ENCODE measurements at regions not wholly inside any gene's neighbourhood (a gene's known extent, or its start where the extent isn't known, plus 50 kb on each side); places are given as distances from the start of the nearest gene placed in this dataset.
"Not testable (repeated sequence)": the region's sequence is repeated elsewhere in the genome, so short reads cannot be mapped to it uniquely, and the experiment has no call there.

- TF ChIP-seq CTCF (IDR thresholded peaks at IDR 0.05; ENCODE audit: control insufficient read depth, insufficient read depth, low read depth, low read length, missing control alignments), result no peak
- no peak for DNase-seq (ENCODE audit: low read depth)
- no peak overlapping the region for H3K4me3 ChIP-seq (ENCODE audit: control insufficient read depth, low read depth, low read length)
These were observed 199.4 kb upstream of the COL11A1 start for GRCh38 chr1:103307751-103308150.

- TF ChIP-seq CTCF (IDR thresholded peaks at IDR 0.05; ENCODE audit: control insufficient read depth, insufficient read depth, low read depth, low read length, missing control alignments), result no peak
- H3K4me3 ChIP-seq (ENCODE audit: control insufficient read depth, low read depth, low read length), result no peak overlapping the region
- DNase-seq (ENCODE audit: low read depth), result no peak
These were observed 175.7 kb upstream of the COL11A1 start for GRCh38 chr1:103283841-103284669.

- DNase-seq (ENCODE audit: low read depth), result no peak
- no peak overlapping the region for H3K4me3 ChIP-seq (ENCODE audit: control insufficient read depth, low read depth, low read length)
- TF ChIP-seq CTCF (IDR thresholded peaks at IDR 0.05; ENCODE audit: control insufficient read depth, insufficient read depth, low read depth, low read length, missing control alignments), result no peak
These were observed 175.0 kb upstream of the COL11A1 start for GRCh38 chr1:103283371-103283770.

- no peak for DNase-seq (ENCODE audit: low read depth)
- H3K4me3 ChIP-seq (ENCODE audit: control insufficient read depth, low read depth, low read length), result no peak overlapping the region
- no peak for TF ChIP-seq CTCF (IDR thresholded peaks at IDR 0.05; ENCODE audit: control insufficient read depth, insufficient read depth, low read depth, low read length, missing control alignments)
These were observed 167.4 kb upstream of the COL11A1 start for GRCh38 chr1:103275725-103276124.

GRCh38 chr1:103274886-103275285, 166.6 kb upstream of the COL11A1 start:
- no peak for DNase-seq (ENCODE audit: low read depth)
- no peak overlapping the region for H3K4me3 ChIP-seq (ENCODE audit: control insufficient read depth, low read depth, low read length)
- no peak for TF ChIP-seq CTCF (IDR thresholded peaks at IDR 0.05; ENCODE audit: control insufficient read depth, insufficient read depth, low read depth, low read length, missing control alignments)

GRCh38 chr1:103273106-103273505, 164.8 kb upstream of the COL11A1 start:
- no peak for TF ChIP-seq CTCF (IDR thresholded peaks at IDR 0.05; ENCODE audit: control insufficient read depth, insufficient read depth, low read depth, low read length, missing control alignments)
- no peak for DNase-seq (ENCODE audit: low read depth)
- H3K4me3 ChIP-seq (ENCODE audit: control insufficient read depth, low read depth, low read length), result no peak overlapping the region

- not testable (repeated sequence) for H3K4me3 ChIP-seq (ENCODE audit: control insufficient read depth, low read depth, low read length)
- DNase-seq (ENCODE audit: low read depth), result peak; percentile 80
These were observed 163.1 kb upstream of the COL11A1 start for GRCh38 chr1:103271471-103271870.

Measured in AG09309 (cell line).